Breast epithelium (tissue), 3 donors: ENCODE measurements at regions not wholly inside any gene's neighbourhood (a gene's known extent, or its start where the extent isn't known, plus 50 kb on each side); places are given as distances from the start of the nearest gene placed in this dataset.

ENCODE experiments used
- POLR2A ChIP-seq: fragments of 450-650 bp; IDR thresholded peaks from one replicate; pipeline ENCODE4 v1.6.1; 2016; ENCODE audit warnings: antibody characterized with exemption, mild to moderate bottlenecking, moderate library complexity
- POLR2AphosphoS5 ChIP-seq, 3 donors: sonication (generic); formaldehyde crosslinking; IDR thresholded peaks; one replicate each; pipeline ENCODE4 v1.6.1; 2017; ENCODE audit warnings: antibody characterized with exemption in 3 of 3

- TF ChIP-seq POLR2A (no peak), POLR2AphosphoS5 (IDR thresholded peaks at IDR 0.05) (no peak)
These were observed 421.8 kb downstream of the ACTL7B start for GRCh38 chr9:108434036-108434435.
